Cardiac muscle cell (in vitro differentiated cells and primary cell): ENCODE measurements at regions not wholly inside any gene's neighbourhood (a gene's known extent, or its start where the extent isn't known, plus 50 kb on each side); places are given as distances from the start of the nearest gene placed in this dataset.

Source experiments
- DNase-seq, 2 donors: peaks; one replicate each; pipeline versions ENCODE4 v3.0.0 to v3.0.0-alpha.2; 2010 to 2017; ENCODE audit warnings: low read depth in 1 of 2, low spot score in 1 of 2
- H3K27ac ChIP-seq: fragments of 200-600 bp; sonication (generic); 2 replicates; pipeline ENCODE4 v1.5.1; 2016
- H3K27me3 ChIP-seq: fragments of 200-600 bp; sonication (generic); 2 replicates; pipeline ENCODE4 v1.6.0; 2016; ENCODE audit warnings: control low read depth
- H3K36me3 ChIP-seq: fragments of 200-600 bp; sonication (generic); 2 replicates; pipeline ENCODE4 v1.5.1; 2016; ENCODE audit warnings: control low read depth
- H3K4me1 ChIP-seq: fragments of 200-600 bp; sonication (generic); 2 replicates; pipeline ENCODE4 v1.8.1; 2017; ENCODE audit warnings: low read depth, mild to moderate bottlenecking, mixed run types
- H3K4me3 ChIP-seq: fragments of 200-600 bp; sonication (generic); 2 replicates; pipeline ENCODE4 v1.5.1; 2016; ENCODE audit warnings: mild to moderate bottlenecking
- H3K9me3 ChIP-seq: fragments of 200-600 bp; sonication (generic); 2 replicates; pipeline ENCODE4 v1.5.1; 2017; ENCODE audit warnings: low read depth, mild to moderate bottlenecking, control low read depth
- TF ChIP-seq, protein P1 (sequence below): IDR thresholded peaks from 2 replicates; pipeline ENCODE4 v1.5.1; 2012; ENCODE audit warnings: low read depth, mild to moderate bottlenecking, low read length

DNA sequence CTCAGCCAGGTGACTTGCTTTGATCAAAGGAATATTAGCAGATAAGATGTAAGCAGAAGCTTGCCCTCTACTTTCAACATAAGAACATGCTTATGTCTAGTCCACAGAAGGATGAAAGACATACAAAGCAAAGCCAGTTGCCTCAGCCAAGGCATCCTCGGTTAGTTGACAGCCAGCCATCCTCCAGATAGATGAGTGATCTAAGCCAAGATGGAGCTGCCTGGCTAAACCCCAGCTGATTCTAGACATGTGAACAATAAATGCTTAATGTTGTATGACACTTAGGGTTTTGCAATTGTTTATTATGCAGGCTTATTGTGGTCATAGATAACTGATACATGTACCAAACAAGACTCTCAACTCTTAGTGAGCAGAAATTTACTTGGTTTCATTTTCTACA, 157.6 kb upstream of the TMTC2 start:
- H3K27me3 ChIP-seq: no peaks in the 10 kb centered on the region
- no peak overlapping the region for H3K27ac ChIP-seq
- TF ChIP-seq, protein P1, sequence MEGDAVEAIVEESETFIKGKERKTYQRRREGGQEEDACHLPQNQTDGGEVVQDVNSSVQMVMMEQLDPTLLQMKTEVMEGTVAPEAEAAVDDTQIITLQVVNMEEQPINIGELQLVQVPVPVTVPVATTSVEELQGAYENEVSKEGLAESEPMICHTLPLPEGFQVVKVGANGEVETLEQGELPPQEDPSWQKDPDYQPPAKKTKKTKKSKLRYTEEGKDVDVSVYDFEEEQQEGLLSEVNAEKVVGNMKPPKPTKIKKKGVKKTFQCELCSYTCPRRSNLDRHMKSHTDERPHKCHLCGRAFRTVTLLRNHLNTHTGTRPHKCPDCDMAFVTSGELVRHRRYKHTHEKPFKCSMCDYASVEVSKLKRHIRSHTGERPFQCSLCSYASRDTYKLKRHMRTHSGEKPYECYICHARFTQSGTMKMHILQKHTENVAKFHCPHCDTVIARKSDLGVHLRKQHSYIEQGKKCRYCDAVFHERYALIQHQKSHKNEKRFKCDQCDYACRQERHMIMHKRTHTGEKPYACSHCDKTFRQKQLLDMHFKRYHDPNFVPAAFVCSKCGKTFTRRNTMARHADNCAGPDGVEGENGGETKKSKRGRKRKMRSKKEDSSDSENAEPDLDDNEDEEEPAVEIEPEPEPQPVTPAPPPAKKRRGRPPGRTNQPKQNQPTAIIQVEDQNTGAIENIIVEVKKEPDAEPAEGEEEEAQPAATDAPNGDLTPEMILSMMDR: no peak
- H3K9me3 ChIP-seq: no peaks in the 10 kb centered on the region
- no peak for DNase-seq
- no peaks in the 10 kb centered on the region for H3K36me3 ChIP-seq
- no peak overlapping the region for H3K4me3 ChIP-seq
- peaks cover 2% of the 10 kb centered on the region for H3K4me1 ChIP-seq

DNA sequence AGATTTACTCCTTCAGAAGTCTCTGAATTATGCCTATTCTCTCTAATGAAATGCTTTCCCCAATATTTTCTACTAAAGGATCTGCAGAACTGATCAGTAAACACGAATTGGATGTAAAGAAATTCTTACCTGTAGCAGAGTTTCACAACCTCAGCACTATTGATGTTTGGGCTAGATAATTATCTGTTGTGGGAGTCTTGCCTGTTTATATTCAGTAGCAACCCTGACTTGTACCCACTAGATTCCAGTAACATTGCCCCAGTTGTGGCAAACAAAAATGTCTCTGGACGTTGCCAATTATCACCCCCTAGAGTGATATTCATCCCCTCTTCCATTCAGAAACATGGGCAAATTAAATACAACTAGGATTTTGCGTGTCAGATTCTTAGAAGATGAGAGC, 156.8 kb upstream of the TMTC2 start:
- no peak for DNase-seq
- TF ChIP-seq, protein P1: no peak
- no peaks in the 10 kb centered on the region for H3K4me1 ChIP-seq
- no peaks in the 10 kb centered on the region for H3K27me3 ChIP-seq
- no peaks in the 10 kb centered on the region for H3K36me3 ChIP-seq
- H3K27ac ChIP-seq: no peak overlapping the region
- H3K4me3 ChIP-seq: no peak overlapping the region
- no peaks in the 10 kb centered on the region for H3K9me3 ChIP-seq

DNA sequence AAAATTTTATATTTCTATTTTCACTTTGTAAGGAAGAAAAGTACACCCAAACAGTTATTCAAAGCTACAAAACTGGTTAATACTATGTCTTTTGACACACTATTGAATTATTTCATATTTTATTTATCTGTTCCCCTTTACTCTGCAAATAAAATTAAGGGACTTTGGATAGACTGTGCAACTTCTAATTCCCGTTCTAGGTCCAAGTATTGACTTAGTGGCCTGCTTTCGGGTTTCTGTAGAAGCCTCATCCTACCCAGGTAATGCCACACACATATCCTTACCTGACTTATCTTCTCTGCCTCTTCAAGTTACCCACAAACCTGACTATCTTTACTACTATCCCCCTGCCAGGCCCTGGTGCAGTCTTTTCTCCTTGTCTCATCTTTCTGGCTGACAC, 156.3 kb upstream of the TMTC2 start:
- H3K27me3 ChIP-seq: no peaks in the 10 kb centered on the region
- TF ChIP-seq, protein P1: no peak
- DNase-seq: no peak
- no peaks in the 10 kb centered on the region for H3K4me1 ChIP-seq
- no peaks in the 10 kb centered on the region for H3K36me3 ChIP-seq
- no peak overlapping the region for H3K27ac ChIP-seq
- H3K9me3 ChIP-seq: no peaks in the 10 kb centered on the region
- no peak overlapping the region for H3K4me3 ChIP-seq

DNA sequence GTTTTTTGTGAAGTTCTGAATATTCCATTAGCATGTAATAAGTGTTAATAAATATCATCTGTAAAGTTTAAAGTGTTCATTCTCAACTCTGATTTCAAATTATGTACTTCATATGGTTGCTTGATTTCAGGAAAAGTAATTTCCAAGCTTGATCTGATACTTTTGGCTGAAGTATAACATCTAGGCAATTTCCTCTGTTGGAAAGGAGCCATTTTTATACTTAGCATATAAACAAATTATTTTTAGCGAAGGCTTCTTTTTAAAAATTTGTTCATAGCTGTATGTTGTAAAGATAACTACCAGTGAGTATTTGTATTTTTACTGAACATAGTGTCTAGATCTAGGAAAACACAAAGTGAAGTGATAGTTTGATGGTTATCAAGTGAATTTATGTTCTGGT, 153.4 kb upstream of the TMTC2 start:
- H3K9me3 ChIP-seq: no peaks in the 10 kb centered on the region
- DNase-seq: no peak
- H3K27me3 ChIP-seq: no peaks in the 10 kb centered on the region
- no peaks in the 10 kb centered on the region for H3K36me3 ChIP-seq
- H3K4me3 ChIP-seq: no peak overlapping the region
- H3K4me1 ChIP-seq: no peaks in the 10 kb centered on the region
- TF ChIP-seq, protein P1: no peak
- no peak overlapping the region for H3K27ac ChIP-seq

DNA sequence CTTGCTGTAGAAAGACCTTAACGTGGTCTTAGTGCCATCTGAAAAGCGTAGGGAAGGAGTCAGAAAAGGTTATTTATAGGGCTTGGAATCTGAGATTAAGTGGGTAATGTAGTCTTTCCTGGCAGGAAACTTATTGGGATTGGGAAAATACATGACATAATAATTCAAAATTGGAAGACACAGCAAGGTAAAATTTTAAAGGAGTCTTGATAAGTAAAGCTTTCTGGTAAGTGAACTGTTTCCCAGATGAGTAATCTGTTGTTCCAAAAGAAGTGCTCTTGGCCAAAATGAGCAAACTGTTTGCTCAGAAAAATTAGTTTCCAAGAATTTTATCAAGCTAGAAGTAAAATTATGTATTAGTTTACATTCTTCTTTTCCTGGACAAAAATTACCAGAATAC, 149.3 kb upstream of the TMTC2 start:
- no peaks in the 10 kb centered on the region for H3K36me3 ChIP-seq
- H3K27ac ChIP-seq: no peak overlapping the region
- H3K4me3 ChIP-seq: no peak overlapping the region
- H3K27me3 ChIP-seq: no peaks in the 10 kb centered on the region
- H3K4me1 ChIP-seq: no peaks in the 10 kb centered on the region
- DNase-seq: no peak
- TF ChIP-seq, protein P1: no peak
- no peaks in the 10 kb centered on the region for H3K9me3 ChIP-seq

DNA sequence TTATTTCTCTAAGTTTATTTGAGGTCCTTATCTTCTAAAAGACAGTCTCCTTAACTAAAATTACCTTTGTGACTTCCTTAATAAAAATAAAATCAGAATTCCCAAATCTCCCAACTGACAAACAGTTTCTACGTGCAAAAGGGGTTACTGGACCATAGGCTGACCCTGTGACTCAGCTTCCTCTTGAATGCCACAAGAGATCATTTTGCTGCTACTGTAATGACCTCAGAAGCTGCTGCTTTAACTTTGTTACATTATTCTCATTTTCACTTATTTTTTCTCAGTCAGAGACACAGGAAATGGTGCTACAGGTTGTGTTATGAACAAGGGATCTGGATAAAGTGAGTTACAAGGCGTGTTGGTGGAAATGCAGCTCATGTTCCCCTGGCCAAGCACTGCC, 132.2 kb upstream of the TMTC2 start:
- TF ChIP-seq, protein P1: no peak
- Histone ChIP-seq H3K4me3 (no peak overlapping the region), H3K27ac (no peak overlapping the region), H3K4me1 (no peaks in the 10 kb centered on the region), H3K27me3 (no peaks in the 10 kb centered on the region), H3K9me3 (no peaks in the 10 kb centered on the region), H3K36me3 (no peaks in the 10 kb centered on the region)
- peak in 1 of 2 donors; percentile 2 for DNase-seq
